Tibial artery (tissue), 4 donors: ENCODE measurements at regions not wholly inside any gene's neighbourhood (a gene's known extent, or its start where the extent isn't known, plus 50 kb on each side); places are given as distances from the start of the nearest gene placed in this dataset.

Experiments
- DNase-seq, 2 donors: peaks; one replicate each; pipeline ENCODE4 v3.0.0-alpha.2; 2019
- H3K27ac ChIP-seq, 2 donors: fragments of 200-600 bp; sonication (generic) in 1 of 2; 1 replicate in 1 of 2; 2 replicates in 1 of 2; pipeline ENCODE4 v1.5.1; 2018 to 2019; ENCODE audit warnings: mild to moderate bottlenecking in 1 of 2
- H3K27me3 ChIP-seq, 2 donors: fragments of 200-600 bp; sonication (generic) in 1 of 2; one replicate each; pipeline versions ENCODE4 v1.5.1 to v1.6.0; 2016 to 2019
- H3K36me3 ChIP-seq, 3 donors: fragments of 200-600 bp; sonication (generic) in 2 of 3; one replicate each; pipeline ENCODE4 v1.5.1; 2016 to 2019; ENCODE audit warnings: mild to moderate bottlenecking in 2 of 3
- H3K4me1 ChIP-seq, 4 donors: fragments of 200-600 bp; sonication (generic) in 2 of 4; 1 replicate in 3 of 4; 2 replicates in 1 of 4; pipeline ENCODE4 v1.5.1; 2016 to 2019
- H3K4me3 ChIP-seq, 2 donors: fragments of 200-600 bp; sonication (generic) in 1 of 2; 1 replicate in 1 of 2; 2 replicates in 1 of 2; pipeline ENCODE4 v1.5.1; 2018 to 2019; ENCODE audit warnings: mild to moderate bottlenecking in 2 of 2
- H3K9me3 ChIP-seq, 3 donors: fragments of 200-600 bp; sonication (generic) in 1 of 3; one replicate each; pipeline ENCODE4 v1.5.1; 2016 to 2019
- intact Hi-C: fragments of 100-400 bp; cut with DNase I; formaldehyde crosslinking; loops from one replicate; pipeline ENCODE4 v1.15.0; 2023; ENCODE audit warnings: low total_unique reads
- TF ChIP-seq, protein P1 (sequence below), 2 experiments: fragments of 200-600 bp in 1 of 2; fragments of 450-650 bp in 1 of 2; IDR thresholded peaks; one replicate each; pipeline ENCODE4 v1.5.1; 2017 to 2019; ENCODE audit warnings: antibody characterized with exemption in 2 of 2, mild to moderate bottlenecking in 1 of 2, moderate library complexity in 1 of 2

DNA sequence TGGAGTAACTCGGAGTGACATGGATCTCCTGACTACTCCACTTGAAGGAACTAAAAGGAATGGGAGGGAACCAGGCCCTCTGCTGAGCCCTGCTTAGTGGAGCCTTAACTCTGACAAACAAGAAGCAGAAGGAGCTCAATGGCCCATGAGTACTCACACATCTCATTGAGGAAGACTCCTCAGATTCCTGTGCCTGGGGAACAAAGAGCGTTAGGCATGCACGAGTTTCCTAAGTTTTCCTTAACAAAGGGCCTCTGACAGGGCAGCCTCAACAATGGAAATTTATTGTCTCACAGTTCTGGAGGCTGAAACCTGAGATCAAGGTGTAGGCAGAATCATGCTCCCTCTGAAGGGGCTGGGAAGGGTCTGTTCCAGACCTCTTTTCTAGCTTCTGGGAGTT lies 185.7 kb upstream of the NTF3 start:
- Histone ChIP-seq H3K9me3 (no peaks in the 10 kb centered on the region), H3K27ac (no peak overlapping the region), H3K27me3 (no peaks in the 10 kb centered on the region), H3K36me3 (no peaks in the 10 kb centered on the region), H3K4me3 (no peak overlapping the region), H3K4me1 (peaks cover 0 to 9% (median 0%) of the 10 kb centered on the region in 4 donors)
- no peak for DNase-seq
- intact Hi-C loops, result no loop called here
- TF ChIP-seq, protein P1, sequence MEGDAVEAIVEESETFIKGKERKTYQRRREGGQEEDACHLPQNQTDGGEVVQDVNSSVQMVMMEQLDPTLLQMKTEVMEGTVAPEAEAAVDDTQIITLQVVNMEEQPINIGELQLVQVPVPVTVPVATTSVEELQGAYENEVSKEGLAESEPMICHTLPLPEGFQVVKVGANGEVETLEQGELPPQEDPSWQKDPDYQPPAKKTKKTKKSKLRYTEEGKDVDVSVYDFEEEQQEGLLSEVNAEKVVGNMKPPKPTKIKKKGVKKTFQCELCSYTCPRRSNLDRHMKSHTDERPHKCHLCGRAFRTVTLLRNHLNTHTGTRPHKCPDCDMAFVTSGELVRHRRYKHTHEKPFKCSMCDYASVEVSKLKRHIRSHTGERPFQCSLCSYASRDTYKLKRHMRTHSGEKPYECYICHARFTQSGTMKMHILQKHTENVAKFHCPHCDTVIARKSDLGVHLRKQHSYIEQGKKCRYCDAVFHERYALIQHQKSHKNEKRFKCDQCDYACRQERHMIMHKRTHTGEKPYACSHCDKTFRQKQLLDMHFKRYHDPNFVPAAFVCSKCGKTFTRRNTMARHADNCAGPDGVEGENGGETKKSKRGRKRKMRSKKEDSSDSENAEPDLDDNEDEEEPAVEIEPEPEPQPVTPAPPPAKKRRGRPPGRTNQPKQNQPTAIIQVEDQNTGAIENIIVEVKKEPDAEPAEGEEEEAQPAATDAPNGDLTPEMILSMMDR (IDR thresholded peaks at IDR 0.05), result no peak

DNA sequence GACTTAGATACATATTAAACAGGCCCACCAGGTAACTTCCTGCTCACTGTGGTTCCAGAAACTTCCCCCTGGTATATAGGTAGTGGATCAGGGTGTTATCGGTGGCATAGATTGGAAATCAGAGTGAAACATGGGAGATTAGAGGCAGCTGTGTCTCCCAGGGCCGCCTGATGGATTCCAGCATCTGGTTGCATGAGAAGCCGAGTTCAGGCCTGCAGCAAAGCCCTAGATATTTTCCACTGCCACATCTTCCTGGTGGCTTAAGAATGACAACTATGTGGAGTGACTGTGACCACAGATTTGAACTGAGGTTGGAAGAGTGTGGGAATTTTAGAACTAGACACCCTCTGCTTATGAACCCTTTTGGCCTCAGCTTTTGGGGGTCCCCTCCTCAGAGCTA lies 184.8 kb upstream of the NTF3 start:
- Histone ChIP-seq H3K4me3 (no peak overlapping the region), H3K27me3 (no peaks in the 10 kb centered on the region), H3K27ac (no peak overlapping the region), H3K36me3 (no peaks in the 10 kb centered on the region), H3K9me3 (no peaks in the 10 kb centered on the region), H3K4me1 (peaks cover 0 to 10% (median 0%) of the 10 kb centered on the region in 4 donors)
- intact Hi-C loops, result no loop called here
- TF ChIP-seq, protein P1 (IDR thresholded peaks at IDR 0.05), result no peak
- no peak for DNase-seq

DNA sequence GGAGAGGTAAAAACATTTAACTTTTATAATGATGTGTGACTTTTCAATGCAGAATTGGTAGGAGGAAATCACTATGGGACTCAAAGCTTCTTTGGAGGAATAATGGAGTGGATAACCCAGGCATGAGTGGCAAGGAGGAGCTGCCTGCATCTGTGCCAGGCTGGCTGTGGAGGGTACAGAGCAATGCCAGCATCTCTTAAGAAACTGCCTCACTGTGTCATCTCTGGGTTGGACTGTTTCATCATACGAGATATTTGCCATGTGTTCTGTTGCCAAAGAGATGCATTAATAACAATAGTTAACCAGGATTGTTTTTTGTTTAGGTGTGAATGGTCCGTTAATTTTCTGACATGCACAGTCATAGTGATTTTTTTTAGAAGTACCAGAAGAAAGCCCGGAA lies 183.7 kb upstream of the NTF3 start:
- no peak for DNase-seq
- Histone ChIP-seq H3K4me1 (peaks cover 0 to 10% (median 0%) of the 10 kb centered on the region in 4 donors), H3K27me3 (no peaks in the 10 kb centered on the region), H3K36me3 (no peaks in the 10 kb centered on the region), H3K9me3 (no peaks in the 10 kb centered on the region), H3K27ac (no peak overlapping the region), H3K4me3 (no peak overlapping the region)
- TF ChIP-seq, protein P1 (IDR thresholded peaks at IDR 0.05), result no peak
- intact Hi-C loops, result no loop called here

DNA sequence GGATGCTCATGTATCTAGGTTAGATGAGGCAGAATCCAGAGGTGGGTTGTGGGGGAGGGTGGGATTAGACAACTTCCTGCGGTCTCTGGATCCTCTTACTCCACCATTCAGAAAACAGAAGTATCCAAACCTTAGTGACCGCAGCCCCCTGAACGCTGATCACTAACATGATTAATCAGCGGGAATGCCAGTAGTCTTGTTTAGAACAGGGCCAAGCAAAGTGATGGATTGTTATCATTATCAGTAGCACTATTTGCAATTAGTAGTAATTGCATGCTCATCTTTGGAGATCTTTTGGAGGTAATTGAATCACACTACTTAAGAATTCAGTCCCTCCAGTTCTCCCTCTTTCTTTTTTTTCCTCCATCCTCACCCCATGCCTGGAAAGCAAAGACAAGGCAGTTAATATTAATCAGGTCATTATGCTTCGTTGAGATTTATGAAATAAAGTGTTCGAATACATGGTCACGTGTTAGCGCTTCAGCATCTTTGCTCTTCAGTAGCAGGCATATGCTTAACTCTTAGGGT lies 182.8 kb upstream of the NTF3 start:
- intact Hi-C loops, result no loop called here
- TF ChIP-seq, protein P1 (IDR thresholded peaks at IDR 0.05), result no peak
- Histone ChIP-seq H3K27ac (no peak overlapping the region), H3K9me3 (no peaks in the 10 kb centered on the region), H3K27me3 (no peaks in the 10 kb centered on the region), H3K36me3 (no peaks in the 10 kb centered on the region), H3K4me3 (no peak overlapping the region), H3K4me1 (peaks cover 0 to 10% (median 0%) of the 10 kb centered on the region in 4 donors)
- DNase-seq, result no peak

DNA sequence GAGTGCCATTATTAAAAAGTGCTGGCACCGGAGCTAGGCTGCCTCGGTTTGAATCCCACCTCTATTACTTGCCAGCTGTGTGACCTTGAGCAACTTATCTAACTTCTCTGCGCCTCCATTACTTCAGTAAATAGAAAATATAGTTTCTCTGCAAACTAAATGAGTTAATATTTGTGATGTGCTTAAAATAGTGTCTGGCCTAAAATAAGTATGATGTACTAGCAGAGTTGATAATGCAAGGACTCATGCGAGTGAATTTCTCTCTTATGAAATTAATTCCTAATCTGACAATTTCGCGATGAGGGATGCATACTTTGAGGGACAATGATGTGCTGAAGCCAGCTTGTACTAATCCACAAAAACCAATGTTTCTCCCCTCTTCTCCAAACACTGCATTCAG lies 180.8 kb upstream of the NTF3 start:
- Histone ChIP-seq H3K9me3 (no peaks in the 10 kb centered on the region), H3K4me1 (peaks cover 0 to 10% (median 0%) of the 10 kb centered on the region in 4 donors), H3K27ac (no peak overlapping the region), H3K36me3 (no peaks in the 10 kb centered on the region), H3K4me3 (no peak overlapping the region), H3K27me3 (no peaks in the 10 kb centered on the region)
- TF ChIP-seq, protein P1 (IDR thresholded peaks at IDR 0.05), result no peak
- no peak for DNase-seq
- intact Hi-C loops, result no loop called here

DNA sequence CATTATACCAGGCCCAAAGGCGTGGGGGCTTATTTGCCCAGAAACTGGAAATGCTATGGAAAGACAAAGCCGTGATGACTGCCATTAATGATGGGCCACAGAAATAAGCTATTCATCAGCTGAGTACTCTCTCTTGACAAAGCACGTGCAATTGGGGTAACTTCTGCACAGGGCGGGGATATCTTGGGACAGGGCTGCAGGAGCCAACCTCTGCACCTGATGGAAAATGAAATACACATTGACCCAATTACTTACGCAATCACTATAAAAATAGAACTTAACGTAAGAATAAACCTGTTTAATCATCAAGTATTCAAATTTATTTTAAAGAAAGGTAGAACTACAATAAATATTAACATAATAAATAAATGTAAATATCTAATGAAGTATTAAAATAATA lies 180.1 kb upstream of the NTF3 start:
- no peaks in the 10 kb centered on the region for H3K9me3 ChIP-seq
- H3K36me3 ChIP-seq, result no peaks in the 10 kb centered on the region
- no peak for DNase-seq
- intact Hi-C loops, result no loop called here
- no peaks in the 10 kb centered on the region for H3K27me3 ChIP-seq
- H3K4me3 ChIP-seq, result no peak overlapping the region
- TF ChIP-seq, protein P1 (IDR thresholded peaks at IDR 0.05), result no peak
- H3K27ac ChIP-seq, result no peak overlapping the region
- H3K4me1 ChIP-seq, result peaks cover 0 to 10% (median 0%) of the 10 kb centered on the region in 4 donors
